H9 (cell line): ENCODE measurements at regions not wholly inside any gene's neighbourhood (a gene's known extent, or its start where the extent isn't known, plus 50 kb on each side); places are given as distances from the start of the nearest gene placed in this dataset.

ENCODE experiments used
- DNase-seq: peaks from one replicate; pipeline ENCODE4 v3.0.0-alpha.2; 2017
- H2AFZ ChIP-seq: one replicate; pipeline ENCODE4 v1.6.1; 2013; ENCODE audit warnings: mild to moderate bottlenecking, low read length, control low read depth, moderate library complexity
- H2AK5ac ChIP-seq: 2 replicates; pipeline ENCODE4 v1.6.1; 2013; ENCODE audit warnings: low read length, control low read depth, mixed read lengths; ENCODE audit not compliant: insufficient read length
- H2BK120ac ChIP-seq: one replicate; pipeline ENCODE4 v1.6.1; 2013; ENCODE audit warnings: low read depth, mild to moderate bottlenecking, low read length, control low read depth, inconsistent platforms; ENCODE audit not compliant: poor library complexity, severe bottlenecking
- H2BK12ac ChIP-seq: 2 replicates; pipeline ENCODE4 v1.6.1; 2013; ENCODE audit warnings: low read length, control low read depth, mixed read lengths, low read depth; ENCODE audit not compliant: insufficient read length
- H2BK15ac ChIP-seq: 2 replicates; pipeline ENCODE4 v1.6.1; 2013; ENCODE audit warnings: low read depth, low read length, control low read depth
- H2BK20ac ChIP-seq: one replicate; pipeline ENCODE4 v1.6.1; 2013; ENCODE audit warnings: low read depth, mild to moderate bottlenecking, low read length, control low read depth, inconsistent platforms; ENCODE audit not compliant: poor library complexity, severe bottlenecking
- H2BK5ac ChIP-seq: 2 replicates; pipeline ENCODE4 v1.6.1; 2013; ENCODE audit warnings: low read length, control low read depth, mixed read lengths; ENCODE audit not compliant: insufficient read length
- H3K14ac ChIP-seq: 2 replicates; pipeline ENCODE4 v1.6.1; 2013; ENCODE audit warnings: low read length, control low read depth; ENCODE audit not compliant: insufficient read depth
- H3K18ac ChIP-seq: 2 replicates; pipeline ENCODE4 v1.6.1; 2013; ENCODE audit warnings: low read depth, mild to moderate bottlenecking, mixed read lengths, low read length, control low read depth; ENCODE audit not compliant: insufficient read length
- H3K23ac ChIP-seq: 2 replicates; pipeline ENCODE4 v1.6.1; 2013; ENCODE audit warnings: low read length, control low read depth, mixed read lengths, low read depth; ENCODE audit not compliant: insufficient read length
- H3K23me2 ChIP-seq: 2 replicates; pipeline ENCODE4 v1.6.1; 2013; ENCODE audit warnings: low read depth, mild to moderate bottlenecking, mixed read lengths, low read length, control low read depth; ENCODE audit not compliant: insufficient read length, poor library complexity, severe bottlenecking
- H3K27ac ChIP-seq: 2 replicates; pipeline ENCODE4 v1.5.1; 2013; ENCODE audit warnings: low read length, control low read depth, mixed read lengths, low read depth; ENCODE audit not compliant: insufficient read length
- H3K27me3 ChIP-seq: 2 replicates; pipeline ENCODE4 v1.6.1; 2013; ENCODE audit warnings: low read length, control low read depth, inconsistent platforms; ENCODE audit not compliant: insufficient read depth
- H3K4ac ChIP-seq: 2 replicates; pipeline ENCODE4 v1.6.1; 2013; ENCODE audit warnings: low read depth, mild to moderate bottlenecking, control low read depth, inconsistent platforms, low read length, moderate library complexity
- H3K4me1 ChIP-seq: 2 replicates; pipeline ENCODE4 v1.6.1; 2013; ENCODE audit warnings: low read length, control low read depth, inconsistent platforms; ENCODE audit not compliant: insufficient read depth
- H3K4me2 ChIP-seq: 2 replicates; pipeline ENCODE4 v1.6.1; 2013; ENCODE audit warnings: low read length, control low read depth, mixed read lengths; ENCODE audit not compliant: insufficient read length, insufficient read depth
- H3K56ac ChIP-seq: 2 replicates; pipeline ENCODE4 v1.6.1; 2013; ENCODE audit warnings: low read depth, mild to moderate bottlenecking, mixed read lengths, low read length, control low read depth; ENCODE audit not compliant: insufficient read length
- H3K79me1 ChIP-seq: 2 replicates; pipeline ENCODE4 v1.6.1; 2013; ENCODE audit warnings: low read depth, mild to moderate bottlenecking, moderate library complexity, low read length, control low read depth, inconsistent platforms; ENCODE audit not compliant: insufficient read depth, poor library complexity, severe bottlenecking
- H3K79me2 ChIP-seq: 2 replicates; pipeline ENCODE4 v1.6.1; 2013; ENCODE audit warnings: low read length, control low read depth, inconsistent platforms; ENCODE audit not compliant: insufficient read depth
- H3K9ac ChIP-seq: 2 replicates; pipeline ENCODE4 v1.6.1; 2013; ENCODE audit warnings: low read length, control low read depth, mixed read lengths; ENCODE audit not compliant: insufficient read length; ENCODE audit errors: extremely low read depth
- H3K9me3 ChIP-seq: one replicate; pipeline ENCODE4 v1.6.1; 2013; ENCODE audit warnings: low read depth, low read length, inconsistent platforms; ENCODE audit not compliant: control insufficient read depth
- H3T11ph ChIP-seq: one replicate; pipeline ENCODE4 v1.6.1; 2013; ENCODE audit warnings: mild to moderate bottlenecking, low read length, control low read depth, inconsistent platforms
- H4K20me1 ChIP-seq: one replicate; pipeline ENCODE4 v1.6.1; 2013; ENCODE audit not compliant: control insufficient read depth, insufficient read length, insufficient read depth
- H4K5ac ChIP-seq: 2 replicates; pipeline ENCODE4 v1.6.1; 2013; ENCODE audit warnings: low read depth, mild to moderate bottlenecking, mixed read lengths, low read length, control low read depth; ENCODE audit not compliant: insufficient read length
- H4K8ac ChIP-seq: replicated peaks from 2 replicates; pipeline ENCODE4 v1.6.1; 2013; ENCODE audit warnings: low read length, control low read depth, mixed read lengths, low read depth; ENCODE audit not compliant: insufficient read length
- H4K91ac ChIP-seq: 2 replicates; pipeline ENCODE4 v1.6.1; 2013; ENCODE audit warnings: low read depth, mild to moderate bottlenecking, moderate library complexity, mixed read lengths, low read length, control low read depth; ENCODE audit not compliant: insufficient read length
- H3K27ac Mint-ChIP-seq, 3 experiments: 2 replicates in 2 of 3; 3 replicates in 1 of 3; pipeline ENCODE4 v1.8.0; 2020 to 2021; ENCODE audit warnings: mixed read lengths in 3 of 3, mild to moderate bottlenecking in 1 of 3, moderate library complexity in 1 of 3
- H3K27me3 Mint-ChIP-seq: 2 replicates; pipeline ENCODE4 v1.8.0; 2021; ENCODE audit warnings: low read depth, mild to moderate bottlenecking, moderate library complexity, mixed read lengths
- H3K36me3 Mint-ChIP-seq, 3 experiments: 2 replicates in 2 of 3; 3 replicates in 1 of 3; pipeline ENCODE4 v1.8.0; 2020 to 2021; ENCODE audit warnings: low read depth in 3 of 3, mixed read lengths in 3 of 3; ENCODE audit not compliant: insufficient read depth in 1 of 3
- H3K4me1 Mint-ChIP-seq, 2 experiments: 2 replicates each; pipeline ENCODE4 v1.8.0; 2020; ENCODE audit warnings: mixed read lengths in 2 of 2
- H3K4me3 Mint-ChIP-seq, 2 experiments: 2 replicates in 1 of 2; 3 replicates in 1 of 2; pipeline ENCODE4 v1.8.0; 2020 to 2021; ENCODE audit warnings: mild to moderate bottlenecking in 2 of 2, mixed read lengths in 2 of 2, moderate library complexity in 1 of 2
- H3K9me3 Mint-ChIP-seq, 2 experiments: 2 replicates in 1 of 2; 3 replicates in 1 of 2; pipeline ENCODE4 v1.8.0; 2020; ENCODE audit warnings: mild to moderate bottlenecking in 2 of 2, mixed read lengths in 2 of 2, moderate library complexity in 1 of 2
- CTCF ChIP-seq: fragments of 200-600 bp; sonication (generic); conservative IDR thresholded peaks from 3 replicates; pipeline ENCODE4 v1.8.0; 2021; ENCODE audit warnings: antibody characterized with exemption, mild to moderate bottlenecking
- WGBS: extraction: QIAGEN DNeasy Blood & Tissue Kit; methylation state at CpG from one replicate; pipeline ENCODE4 v1.1.7; 2013; ENCODE audit warnings: missing lambda C conversion rate, low lambda C conversion rate, mixed read lengths; ENCODE audit not compliant: insufficient read length; ENCODE audit errors: extremely low coverage; 5-methylcytosine and 5-hydroxymethylcytosine counted together

- no peak overlapping the region for H2BK20ac ChIP-seq
- Mint-ChIP-seq H3K27me3 (no peaks in the 10 kb centered on the region), H3K36me3 (peaks cover 29 to 46% (median 46%) of the 10 kb centered on the region in 3 experiments; a peak in 6 of 7 replicates), H3K4me1 (peaks cover 12 to 14% of the 10 kb centered on the region in 2 experiments), H3K4me3 (no peak overlapping the region), H3K27ac (no peak overlapping the region), H3K9me3 (no peaks in the 10 kb centered on the region)
- H4K20me1 ChIP-seq: no peaks in the 10 kb centered on the region
- TF ChIP-seq CTCF: no peak
- H3K4me2 ChIP-seq: no peak overlapping the region
- H2AFZ ChIP-seq: no peak overlapping the region
- no peak overlapping the region for H2AK5ac ChIP-seq
- no peaks in the 10 kb centered on the region; the same call in 1 of the 2 replicates for H3K79me2 ChIP-seq
- no peak overlapping the region for H3K27ac ChIP-seq
- H3K9ac ChIP-seq: no peak overlapping the region
- DNase-seq: no peak
- no peak overlapping the region for H3K18ac ChIP-seq
- WGBS: no CpG with 5 or more reads among the region's 7 CpGs
- H3K4ac ChIP-seq: no peak overlapping the region
- no peak overlapping the region for H4K8ac ChIP-seq
- no peak overlapping the region for H4K5ac ChIP-seq
- no peaks in the 10 kb centered on the region for H3K9me3 ChIP-seq
- no peak overlapping the region for H2BK120ac ChIP-seq
- no peaks in the 10 kb centered on the region for H3K4me1 ChIP-seq
- H3T11ph ChIP-seq: no peak overlapping the region
- no peak overlapping the region for H3K23ac ChIP-seq
- H4K91ac ChIP-seq: no peak overlapping the region
- H2BK5ac ChIP-seq: no peak overlapping the region
- H3K23me2 ChIP-seq: no peaks in the 10 kb centered on the region
- peaks cover 3% of the 10 kb centered on the region for H3K79me1 ChIP-seq
- H2BK15ac ChIP-seq: no peak overlapping the region
- H3K27me3 ChIP-seq: no peaks in the 10 kb centered on the region
- H3K14ac ChIP-seq: no peak overlapping the region
- H2BK12ac ChIP-seq: no peak overlapping the region
- no peak overlapping the region for H3K56ac ChIP-seq
Observed at GRCh38 chr19:46921071-46921470, 60.3 kb downstream of the ARHGAP35 start.
